Adrenal gland (tissue), 9 donors: ENCODE measurements at regions not wholly inside any gene's neighbourhood (a gene's known extent, or its start where the extent isn't known, plus 50 kb on each side); places are given as distances from the start of the nearest gene placed in this dataset.

ENCODE experiments used
- DNase-seq, 7 donors: peaks; one replicate each; pipeline ENCODE4 v3.0.0-alpha.2; 2019 to 2020
- H3K27ac ChIP-seq, 5 donors: fragments of 200-600 bp; sonication (generic) in 4 of 5; 1 replicate in 3 of 5; 2 replicates in 2 of 5; pipeline versions ENCODE4 v1.5.1 to v1.8.0; 2016 to 2020; ENCODE audit warnings: mild to moderate bottlenecking in 1 of 5
- H3K27me3 ChIP-seq: fragments of 200-600 bp; 2 replicates; pipeline ENCODE4 v1.8.0; 2021
- H3K36me3 ChIP-seq, 2 donors: fragments of 200-600 bp; replicated peaks in 1 of 2; 1 replicate in 1 of 2; 2 replicates in 1 of 2; pipeline versions ENCODE4 v1.5.1 to v1.8.0; 2018 to 2022
- H3K4me1 ChIP-seq, 2 donors: fragments of 200-600 bp; replicated peaks in 1 of 2; 1 replicate in 1 of 2; 2 replicates in 1 of 2; pipeline versions ENCODE4 v1.5.1 to v1.8.0; 2018 to 2021
- H3K4me3 ChIP-seq, 4 donors: fragments of 200-600 bp; sonication (generic) in 3 of 4; one replicate each; pipeline ENCODE4 v1.5.1; 2016 to 2018
- H3K9me3 ChIP-seq, 3 donors: fragments of 200-600 bp; sonication (generic) in 1 of 3; replicated peaks in 1 of 3; 1 replicate in 2 of 3; 2 replicates in 1 of 3; pipeline versions ENCODE4 v1.5.1 to v1.8.0; 2016 to 2021
- CTCF ChIP-seq, 6 experiments: fragments of 450-650 bp in 4 of 6; fragments of 200-600 bp in 2 of 6; sonication (generic) in 1 of 6; IDR thresholded peaks; 1 replicate in 5 of 6; 2 replicates in 1 of 6; pipeline versions ENCODE4 v1.5.1 to v1.8.0; 2016 to 2021; ENCODE audit warnings: antibody characterized with exemption in 6 of 6, mild to moderate bottlenecking in 2 of 6, moderate library complexity in 1 of 6
- POLR2A ChIP-seq, 2 donors: fragments of 450-650 bp; IDR thresholded peaks; one replicate each; pipeline ENCODE4 v1.6.1; 2017; ENCODE audit warnings: antibody characterized with exemption in 2 of 2, mild to moderate bottlenecking in 2 of 2, moderate library complexity in 1 of 2
- WGBS, 4 donors: extraction: QIAGEN DNeasy Blood & Tissue Kit in 2 of 4; methylation state at CpG; one replicate each; pipeline versions ENCODE4 v1.1.5 to v1.1.7; 2013 to 2017; 5-methylcytosine and 5-hydroxymethylcytosine counted together
- intact Hi-C, 2 donors: fragments of 100-400 bp; cut with DNase I; formaldehyde crosslinking; loops; one replicate each; pipeline versions ENCODE4 v1.14.1 to v1.15.0; 2022 to 2023
- donor health status: healthy with polysubstance abuse.
- donor health status: Bipolar disorder and iron deficiency.
- donor health status: DM: yes; HTN: yes; CAD: no.
- donor health status: DM: no; HTN: no; CAD: no.
- donor health status: DM: no; HTN: no; CAD: no.

GRCh38 chr5:54671681-54672080, 154.1 kb downstream of the SNX18 start:
- H3K27me3 ChIP-seq = no peaks in the 10 kb centered on the region
- peaks cover 0 to 8% of the 10 kb centered on the region in 2 donors for H3K4me1 ChIP-seq
- peak overlapping the region in 1 of 5 donors; percentile 53 for H3K27ac ChIP-seq
- no peaks in the 10 kb centered on the region for H3K36me3 ChIP-seq
- TF ChIP-seq POLR2A (IDR thresholded peaks at IDR 0.05) = no peak
- no peak for TF ChIP-seq CTCF (IDR thresholded peaks at IDR 0.05)
- no peaks in the 10 kb centered on the region for H3K9me3 ChIP-seq
- 71 to 80% (median 76%) methylated on average over 2 of the region's 2 CpGs for WGBS, 4 donors
- intact Hi-C loops = no loop called here
- DNase-seq = no peak
- H3K4me3 ChIP-seq = no peak overlapping the region

GRCh38 chr5:54671111-54671531, 153.6 kb downstream of the SNX18 start:
- no peaks in the 10 kb centered on the region for H3K9me3 ChIP-seq
- H3K4me1 ChIP-seq = peaks cover 0 to 8% of the 10 kb centered on the region in 2 donors
- TF ChIP-seq CTCF (IDR thresholded peaks at IDR 0.05) = no peak
- no peak for TF ChIP-seq POLR2A (IDR thresholded peaks at IDR 0.05)
- H3K4me3 ChIP-seq = no peak overlapping the region
- no peaks in the 10 kb centered on the region for H3K36me3 ChIP-seq
- 59 to 66% (median 62%) methylated on average over 4 of the region's 4 CpGs for WGBS, 4 donors
- intact Hi-C loops = no loop called here
- peak overlapping the region in 1 of 5 donors; percentile 53 for H3K27ac ChIP-seq
- H3K27me3 ChIP-seq = no peaks in the 10 kb centered on the region
- peak in 2 of 7 donors; percentile 22 to 24 for DNase-seq

DNA sequence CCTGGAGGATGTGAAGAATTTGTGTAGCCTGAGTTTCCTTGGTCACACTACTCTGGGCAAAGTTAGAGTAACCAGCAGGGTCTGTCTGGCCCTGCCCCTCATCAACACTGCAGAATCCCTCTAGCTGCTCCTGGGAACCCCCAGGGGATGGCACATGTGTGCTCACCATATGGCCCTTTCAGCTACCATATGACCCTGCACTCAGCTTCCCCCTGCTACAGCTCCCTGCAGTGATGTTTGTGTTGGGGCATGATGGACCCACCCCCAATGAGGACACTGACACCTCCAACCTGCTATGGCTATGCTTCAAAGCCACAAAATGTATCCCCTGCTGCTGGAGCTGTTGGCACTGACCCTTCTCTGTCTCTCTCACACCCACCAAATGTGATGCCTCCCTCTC, 152.7 kb downstream of the SNX18 start:
- H3K9me3 ChIP-seq = no peaks in the 10 kb centered on the region
- peak overlapping the region in 1 of 5 donors; percentile 53 for H3K27ac ChIP-seq
- no peak for DNase-seq
- H3K27me3 ChIP-seq = no peaks in the 10 kb centered on the region
- TF ChIP-seq POLR2A (IDR thresholded peaks at IDR 0.05) (no peak), CTCF (IDR thresholded peaks at IDR 0.05) (no peak)
- H3K36me3 ChIP-seq = no peaks in the 10 kb centered on the region
- H3K4me3 ChIP-seq = no peak overlapping the region
- peaks cover 0 to 8% of the 10 kb centered on the region in 2 donors for H3K4me1 ChIP-seq
- intact Hi-C loops = no loop called here

DNA sequence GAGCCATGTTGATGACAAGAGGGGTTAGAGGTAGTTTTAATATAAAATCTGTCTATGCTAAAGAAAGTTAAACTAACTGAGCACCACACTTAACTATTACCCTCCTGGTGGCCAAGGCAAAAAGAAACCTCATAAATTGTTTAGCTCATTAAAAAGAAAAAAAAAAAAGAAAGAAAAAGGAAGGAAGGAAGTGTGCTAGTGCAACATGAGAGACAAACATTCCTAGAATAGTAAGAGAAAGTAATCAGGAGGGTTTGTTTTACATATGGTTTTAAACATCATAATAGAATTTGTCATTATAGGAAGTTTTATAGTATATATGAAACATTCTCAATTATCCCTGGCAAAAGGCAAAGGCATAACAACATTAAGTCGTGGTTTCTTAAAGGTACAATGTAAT, 152.3 kb downstream of the SNX18 start:
- no peaks in the 10 kb centered on the region for H3K36me3 ChIP-seq
- DNase-seq = no peak
- peaks cover 0 to 8% of the 10 kb centered on the region in 2 donors for H3K4me1 ChIP-seq
- intact Hi-C loops = loop anchor here in 1 of 2 donors (10.0 kb wide), 1 partner anchor 155 kb away; the partner anchor contains the start of gene SNX18
- H3K27me3 ChIP-seq = no peaks in the 10 kb centered on the region
- H3K9me3 ChIP-seq = no peaks in the 10 kb centered on the region
- 56 to 64% (median 58%) methylated on average over 1 of the region's 1 CpG for WGBS, 4 donors
- H3K27ac ChIP-seq = no peak overlapping the region
- no peak for TF ChIP-seq CTCF (IDR thresholded peaks at IDR 0.05)
- no peak for TF ChIP-seq POLR2A (IDR thresholded peaks at IDR 0.05)
- no peak overlapping the region for H3K4me3 ChIP-seq
